ENCODE measurements at regions not wholly inside any gene's neighbourhood (a gene's known extent, or its start where the extent isn't known, plus 50 kb on each side); places are given as distances from the start of the nearest gene placed in this dataset.

DNA sequence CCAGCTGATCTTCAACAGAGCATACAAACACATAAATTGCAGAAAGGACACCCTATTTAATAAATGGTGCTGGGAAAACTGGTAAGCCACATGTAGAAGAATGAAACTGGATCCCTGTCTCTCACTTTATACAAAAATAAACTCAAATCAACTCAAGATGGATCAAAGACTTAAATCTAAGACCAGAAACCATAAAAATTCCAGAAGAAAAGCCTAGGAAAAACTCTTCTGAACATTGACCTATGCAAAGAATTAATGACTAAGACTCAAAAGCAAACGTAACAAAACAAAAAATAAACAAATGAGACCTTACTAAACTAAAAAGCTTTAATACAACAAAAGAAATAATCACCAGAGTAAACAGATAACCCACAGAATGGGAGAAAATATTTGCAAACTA is 74.5 kb upstream of the ABCC4 start:
- TF ChIP-seq FOXA1 (IDR thresholded peaks at IDR 0.05): no peak
- TF ChIP-seq, protein P1, sequence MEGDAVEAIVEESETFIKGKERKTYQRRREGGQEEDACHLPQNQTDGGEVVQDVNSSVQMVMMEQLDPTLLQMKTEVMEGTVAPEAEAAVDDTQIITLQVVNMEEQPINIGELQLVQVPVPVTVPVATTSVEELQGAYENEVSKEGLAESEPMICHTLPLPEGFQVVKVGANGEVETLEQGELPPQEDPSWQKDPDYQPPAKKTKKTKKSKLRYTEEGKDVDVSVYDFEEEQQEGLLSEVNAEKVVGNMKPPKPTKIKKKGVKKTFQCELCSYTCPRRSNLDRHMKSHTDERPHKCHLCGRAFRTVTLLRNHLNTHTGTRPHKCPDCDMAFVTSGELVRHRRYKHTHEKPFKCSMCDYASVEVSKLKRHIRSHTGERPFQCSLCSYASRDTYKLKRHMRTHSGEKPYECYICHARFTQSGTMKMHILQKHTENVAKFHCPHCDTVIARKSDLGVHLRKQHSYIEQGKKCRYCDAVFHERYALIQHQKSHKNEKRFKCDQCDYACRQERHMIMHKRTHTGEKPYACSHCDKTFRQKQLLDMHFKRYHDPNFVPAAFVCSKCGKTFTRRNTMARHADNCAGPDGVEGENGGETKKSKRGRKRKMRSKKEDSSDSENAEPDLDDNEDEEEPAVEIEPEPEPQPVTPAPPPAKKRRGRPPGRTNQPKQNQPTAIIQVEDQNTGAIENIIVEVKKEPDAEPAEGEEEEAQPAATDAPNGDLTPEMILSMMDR (IDR thresholded peaks at IDR 0.05; ENCODE audit: low read depth, low read length, missing input control): no peak
- TF ChIP-seq TAF1 (conservative IDR thresholded peaks at IDR 0.05): no peak
- no peak for TF ChIP-seq NR2F2 (IDR thresholded peaks at IDR 0.05)
- TF ChIP-seq RXRA (IDR thresholded peaks at IDR 0.05): no peak
- TF ChIP-seq, protein P2, sequence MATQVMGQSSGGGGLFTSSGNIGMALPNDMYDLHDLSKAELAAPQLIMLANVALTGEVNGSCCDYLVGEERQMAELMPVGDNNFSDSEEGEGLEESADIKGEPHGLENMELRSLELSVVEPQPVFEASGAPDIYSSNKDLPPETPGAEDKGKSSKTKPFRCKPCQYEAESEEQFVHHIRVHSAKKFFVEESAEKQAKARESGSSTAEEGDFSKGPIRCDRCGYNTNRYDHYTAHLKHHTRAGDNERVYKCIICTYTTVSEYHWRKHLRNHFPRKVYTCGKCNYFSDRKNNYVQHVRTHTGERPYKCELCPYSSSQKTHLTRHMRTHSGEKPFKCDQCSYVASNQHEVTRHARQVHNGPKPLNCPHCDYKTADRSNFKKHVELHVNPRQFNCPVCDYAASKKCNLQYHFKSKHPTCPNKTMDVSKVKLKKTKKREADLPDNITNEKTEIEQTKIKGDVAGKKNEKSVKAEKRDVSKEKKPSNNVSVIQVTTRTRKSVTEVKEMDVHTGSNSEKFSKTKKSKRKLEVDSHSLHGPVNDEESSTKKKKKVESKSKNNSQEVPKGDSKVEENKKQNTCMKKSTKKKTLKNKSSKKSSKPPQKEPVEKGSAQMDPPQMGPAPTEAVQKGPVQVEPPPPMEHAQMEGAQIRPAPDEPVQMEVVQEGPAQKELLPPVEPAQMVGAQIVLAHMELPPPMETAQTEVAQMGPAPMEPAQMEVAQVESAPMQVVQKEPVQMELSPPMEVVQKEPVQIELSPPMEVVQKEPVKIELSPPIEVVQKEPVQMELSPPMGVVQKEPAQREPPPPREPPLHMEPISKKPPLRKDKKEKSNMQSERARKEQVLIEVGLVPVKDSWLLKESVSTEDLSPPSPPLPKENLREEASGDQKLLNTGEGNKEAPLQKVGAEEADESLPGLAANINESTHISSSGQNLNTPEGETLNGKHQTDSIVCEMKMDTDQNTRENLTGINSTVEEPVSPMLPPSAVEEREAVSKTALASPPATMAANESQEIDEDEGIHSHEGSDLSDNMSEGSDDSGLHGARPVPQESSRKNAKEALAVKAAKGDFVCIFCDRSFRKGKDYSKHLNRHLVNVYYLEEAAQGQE (IDR thresholded peaks at IDR 0.05): no peak
- TF ChIP-seq HNF4G (IDR thresholded peaks at IDR 0.05): no peak
- TF ChIP-seq YY1 (IDR thresholded peaks at IDR 0.05): no peak
- TF ChIP-seq, protein P3, sequence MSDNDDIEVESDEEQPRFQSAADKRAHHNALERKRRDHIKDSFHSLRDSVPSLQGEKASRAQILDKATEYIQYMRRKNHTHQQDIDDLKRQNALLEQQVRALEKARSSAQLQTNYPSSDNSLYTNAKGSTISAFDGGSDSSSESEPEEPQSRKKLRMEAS (IDR thresholded peaks at IDR 0.05): no peak

Measured in liver (tissue), 3 donors.